ENCODE measurements at regions not wholly inside any gene's neighbourhood (a gene's known extent, or its start where the extent isn't known, plus 50 kb on each side); places are given as distances from the start of the nearest gene placed in this dataset.

GRCh38 chr3:163543662-163544061, 1534.6 kb downstream of the SI start:
- Histone ChIP-seq H3K4me3 (no peak overlapping the region), H3K9me3 (replicated peaks) (no peaks in the 10 kb centered on the region), H3K27ac (replicated peaks) (no peak overlapping the region), H3K4me1 (no peaks in the 10 kb centered on the region), H3K36me3 (no peaks in the 10 kb centered on the region), H3K27me3 (ENCODE audit: low read depth) (no peaks in the 10 kb centered on the region)
- TF ChIP-seq CTCF (IDR thresholded peaks at IDR 0.05; ENCODE audit: borderline replicate concordance) = no peak
- intact Hi-C loops (cut with micrococcal nuclease) = no loop called here
- DNase-seq = no peak

- Histone ChIP-seq H3K27ac (replicated peaks) (no peak overlapping the region), H3K36me3 (no peaks in the 10 kb centered on the region), H3K4me3 (no peak overlapping the region), H3K4me1 (no peaks in the 10 kb centered on the region), H3K9me3 (replicated peaks) (no peaks in the 10 kb centered on the region), H3K27me3 (ENCODE audit: low read depth) (no peaks in the 10 kb centered on the region)
- intact Hi-C loops (cut with micrococcal nuclease) = no loop called here
- TF ChIP-seq CTCF (IDR thresholded peaks at IDR 0.05; ENCODE audit: borderline replicate concordance) = no peak
- no peak for DNase-seq
These were observed 1536.7 kb downstream of the SI start for GRCh38 chr3:163541629-163542028.

GRCh38 chr3:163538387-163538786, 1539.9 kb downstream of the SI start:
- no peaks in the 10 kb centered on the region for H3K9me3 ChIP-seq (replicated peaks)

GRCh38 chr3:163533381-163533780, 1544.9 kb downstream of the SI start:
- intact Hi-C loops (cut with micrococcal nuclease) = no loop called here
- H3K27me3 ChIP-seq (ENCODE audit: low read depth) = no peaks in the 10 kb centered on the region
- no peak overlapping the region for H3K4me3 ChIP-seq
- no peak for TF ChIP-seq CTCF (IDR thresholded peaks at IDR 0.05; ENCODE audit: borderline replicate concordance)
- H3K4me1 ChIP-seq = no peaks in the 10 kb centered on the region
- no peaks in the 10 kb centered on the region for H3K36me3 ChIP-seq
- no peak overlapping the region for H3K27ac ChIP-seq (replicated peaks)
- H3K9me3 ChIP-seq (replicated peaks) = peaks cover 9% of the 10 kb centered on the region
- no peak for DNase-seq

More at GRCh38 chr3:163538387-163538786, 1539.9 kb downstream of the SI start:
- intact Hi-C loops (cut with micrococcal nuclease) = no loop called here
- DNase-seq = no peak
- no peaks in the 10 kb centered on the region for H3K36me3 ChIP-seq
- no peak for TF ChIP-seq CTCF (IDR thresholded peaks at IDR 0.05; ENCODE audit: borderline replicate concordance)
- H3K27ac ChIP-seq (replicated peaks) = no peak overlapping the region
- no peaks in the 10 kb centered on the region for H3K4me1 ChIP-seq
- no peaks in the 10 kb centered on the region for H3K27me3 ChIP-seq (ENCODE audit: low read depth)
- no peak overlapping the region for H3K4me3 ChIP-seq

GRCh38 chr3:163523375-163523774, 1554.9 kb downstream of the SI start:
- Histone ChIP-seq H3K36me3 (no peaks in the 10 kb centered on the region), H3K4me3 (no peak overlapping the region), H3K27me3 (ENCODE audit: low read depth) (no peaks in the 10 kb centered on the region), H3K27ac (replicated peaks) (no peak overlapping the region), H3K4me1 (no peaks in the 10 kb centered on the region), H3K9me3 (replicated peaks) (no peaks in the 10 kb centered on the region)
- intact Hi-C loops (cut with micrococcal nuclease) = no loop called here
- no peak for DNase-seq
- no peak for TF ChIP-seq CTCF (IDR thresholded peaks at IDR 0.05; ENCODE audit: borderline replicate concordance)

GRCh38 chr3:163521261-163521660, 1557.0 kb downstream of the SI start:
- H3K27me3 ChIP-seq (ENCODE audit: low read depth) = no peaks in the 10 kb centered on the region
- H3K9me3 ChIP-seq (replicated peaks) = no peaks in the 10 kb centered on the region
- no peak overlapping the region for H3K4me3 ChIP-seq
- no peak for DNase-seq
- H3K4me1 ChIP-seq = no peaks in the 10 kb centered on the region
- intact Hi-C loops (cut with micrococcal nuclease) = no loop called here
- H3K27ac ChIP-seq (replicated peaks) = no peak overlapping the region
- no peak for TF ChIP-seq CTCF (IDR thresholded peaks at IDR 0.05; ENCODE audit: borderline replicate concordance)
- H3K36me3 ChIP-seq = no peaks in the 10 kb centered on the region
